ENCODE measurements at regions not wholly inside any gene's neighbourhood (a gene's known extent, or its start where the extent isn't known, plus 50 kb on each side); places are given as distances from the start of the nearest gene placed in this dataset.

DNA sequence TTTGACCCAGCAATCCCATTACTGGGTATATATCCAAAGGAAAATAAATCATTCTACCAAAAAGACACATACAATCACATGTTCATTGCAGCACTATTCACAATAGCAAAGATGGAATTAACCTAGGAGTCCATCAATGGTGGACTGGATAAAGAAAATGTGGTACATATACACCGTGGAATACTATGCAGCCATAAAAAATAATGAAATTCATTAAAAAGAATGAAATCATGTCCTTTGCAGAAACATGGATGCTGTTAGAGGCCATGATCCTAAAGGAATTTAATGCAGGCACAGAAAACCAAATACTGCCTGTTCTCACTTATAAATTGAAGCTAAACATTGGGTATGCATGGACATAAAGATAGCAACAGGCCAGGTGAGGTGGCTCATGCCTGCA lies 61.9 kb upstream of the BMP6 start:
- no peak for DNase-seq
- intact Hi-C loops (cut with DNase I), result no loop called here

DNA sequence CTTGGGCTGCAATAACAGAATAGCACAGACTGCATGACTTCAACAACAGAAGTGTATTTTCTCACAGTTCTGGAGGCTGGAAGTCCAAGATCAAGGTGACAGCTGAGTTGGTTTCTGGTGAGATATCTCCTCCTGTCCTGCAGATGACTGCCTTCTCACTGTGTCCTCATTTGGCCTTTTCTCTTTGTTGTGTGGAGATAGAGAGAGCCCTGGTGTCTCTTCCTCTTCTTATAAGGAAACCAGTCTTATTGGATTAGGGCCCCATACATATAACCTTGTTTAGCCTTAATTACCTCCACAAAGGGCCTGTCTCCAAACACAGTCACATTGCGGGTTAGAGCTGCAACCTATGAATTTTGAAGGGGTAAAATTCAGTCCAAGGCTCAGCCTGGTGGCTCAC lies 57.0 kb upstream of the BMP6 start:
- no peak for DNase-seq
- intact Hi-C loops (cut with DNase I), result no loop called here

DNA sequence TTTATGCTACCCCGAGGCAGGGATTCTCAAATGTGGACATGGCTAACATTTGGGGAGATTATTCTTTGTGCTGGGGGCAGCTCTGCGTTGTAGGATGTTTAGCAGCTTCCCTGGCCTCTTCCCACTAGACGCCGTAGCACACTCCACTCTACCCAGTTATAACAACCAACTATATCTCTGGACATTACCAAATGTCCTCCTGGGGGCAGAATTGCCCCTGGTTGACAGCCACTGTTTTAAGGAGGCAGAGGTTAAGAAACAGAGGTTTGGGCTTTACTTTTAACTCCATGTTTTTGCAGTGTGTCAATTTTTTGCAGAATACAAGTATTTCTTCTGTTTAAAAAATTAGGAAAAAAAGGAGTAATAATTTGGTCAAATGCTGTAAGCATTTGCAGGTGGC lies 56.2 kb upstream of the BMP6 start:
- intact Hi-C loops (cut with DNase I), result no loop called here
- no peak for DNase-seq

DNA sequence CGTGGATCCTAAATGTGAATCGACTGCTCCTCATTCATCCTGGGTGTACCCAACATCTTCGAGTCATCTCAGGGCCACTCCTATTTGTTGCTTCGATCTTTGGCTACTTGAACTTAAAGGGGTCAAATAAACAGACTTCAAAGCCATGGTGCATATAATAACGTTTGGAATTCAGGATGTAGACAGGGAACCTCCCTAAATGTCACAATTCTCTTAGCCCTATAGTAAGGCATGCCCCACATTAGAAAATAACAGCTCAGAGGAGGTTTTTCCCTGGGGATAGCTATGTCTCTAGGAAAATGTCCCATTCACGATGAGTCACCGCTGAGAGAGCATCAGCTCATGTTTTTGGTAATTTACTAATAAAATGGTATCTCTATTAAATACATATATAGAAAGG lies 54.8 kb upstream of the BMP6 start:
- no peak for DNase-seq
- intact Hi-C loops (cut with DNase I), result no loop called here

DNA sequence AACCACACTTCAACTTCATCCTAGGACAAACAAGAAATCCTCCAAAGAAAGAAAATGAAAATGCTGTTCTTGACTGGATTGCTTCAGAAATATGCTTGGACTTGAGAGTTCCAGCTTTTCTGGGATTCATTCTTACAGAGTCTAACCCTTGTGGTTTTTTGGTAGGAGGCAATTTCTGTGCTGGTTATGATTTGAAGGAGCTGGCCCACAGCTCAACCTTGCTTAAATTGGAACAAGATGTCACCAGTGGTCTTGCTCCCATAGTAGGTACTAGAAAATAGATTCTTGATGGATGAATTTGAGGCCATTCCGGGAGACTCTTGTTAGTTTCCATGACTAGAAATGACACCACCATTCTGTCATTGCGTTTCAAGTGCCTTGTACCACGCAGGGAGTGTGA lies 54.3 kb upstream of the BMP6 start:
- intact Hi-C loops (cut with DNase I), result no loop called here
- peak in 3 of 42 donors; percentile 28 to 43 (median 40) for DNase-seq

DNA sequence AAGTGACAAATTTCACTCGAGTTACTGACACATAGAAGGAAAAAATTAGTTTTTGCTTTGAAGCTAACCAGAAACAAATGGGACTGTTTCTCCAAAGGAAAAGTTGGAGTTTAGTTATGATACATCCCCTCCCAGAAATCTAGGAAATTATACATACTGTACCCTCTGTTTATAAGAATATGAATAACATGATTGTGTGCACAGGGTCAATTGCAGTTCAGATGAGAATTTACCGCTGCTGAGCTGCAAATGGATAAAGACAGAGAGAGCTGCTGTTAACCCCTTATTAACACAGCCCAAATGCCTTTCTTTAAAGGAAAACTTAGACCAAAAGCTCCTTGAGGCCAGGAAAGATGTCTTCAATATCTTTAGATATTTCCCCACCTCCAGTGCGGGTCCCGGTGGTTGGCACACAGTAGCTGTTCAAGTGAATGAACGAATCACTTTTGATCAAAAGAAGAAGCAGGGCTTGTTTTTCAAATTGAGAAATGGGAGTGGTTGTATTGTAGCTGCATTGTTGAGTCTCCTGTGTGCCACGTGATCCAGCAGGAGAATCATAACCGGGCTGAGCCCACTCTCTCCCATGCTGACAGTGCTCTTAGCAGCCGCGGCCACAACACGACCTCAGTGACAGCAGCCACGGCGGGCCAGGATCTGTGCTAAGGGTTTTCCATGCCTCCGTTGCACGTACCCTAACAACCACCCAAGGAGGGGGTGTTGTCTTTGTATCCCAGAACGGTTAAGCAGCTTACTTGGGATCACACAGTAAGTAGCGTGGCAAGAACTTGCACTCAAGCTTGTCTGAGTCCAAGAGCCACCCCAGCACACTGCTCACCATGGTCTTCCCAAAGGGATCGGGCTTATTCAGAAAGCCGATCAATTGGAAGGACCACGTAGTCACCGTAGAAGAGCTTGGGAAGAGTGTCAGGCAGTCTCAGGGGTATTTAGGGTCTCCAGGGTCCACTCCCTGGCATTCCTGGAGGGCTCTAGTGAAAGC lies 53.5 kb upstream of the BMP6 start:
- no peak for DNase-seq
- intact Hi-C loops (cut with DNase I), result no loop called here

DNA sequence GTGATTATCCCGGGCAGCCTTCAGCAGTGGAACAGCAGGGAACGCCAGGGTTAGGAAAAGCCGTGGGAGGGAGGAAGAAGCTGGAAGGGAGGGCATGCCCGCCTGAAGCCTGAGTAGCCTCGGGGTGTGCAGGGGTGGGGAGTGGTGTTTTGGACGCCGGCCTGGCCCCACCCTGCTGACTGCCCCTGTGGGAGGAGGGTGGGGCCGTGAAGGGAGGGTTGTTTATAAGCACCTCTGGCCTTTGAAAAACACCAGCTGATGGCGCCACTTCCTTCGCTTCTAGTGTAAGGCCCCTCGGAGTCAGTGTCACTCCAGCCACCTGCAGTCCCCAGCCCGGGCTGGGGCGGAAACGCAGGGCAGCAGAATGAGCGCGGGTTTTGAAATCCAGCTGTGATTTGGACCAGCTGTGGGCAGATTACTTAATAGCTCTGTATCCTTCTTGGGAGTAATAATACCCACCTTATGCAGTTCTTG lies 52.8 kb upstream of the BMP6 start:
- DNase-seq, result no peak
- intact Hi-C loops (cut with DNase I), result no loop called here

DNA sequence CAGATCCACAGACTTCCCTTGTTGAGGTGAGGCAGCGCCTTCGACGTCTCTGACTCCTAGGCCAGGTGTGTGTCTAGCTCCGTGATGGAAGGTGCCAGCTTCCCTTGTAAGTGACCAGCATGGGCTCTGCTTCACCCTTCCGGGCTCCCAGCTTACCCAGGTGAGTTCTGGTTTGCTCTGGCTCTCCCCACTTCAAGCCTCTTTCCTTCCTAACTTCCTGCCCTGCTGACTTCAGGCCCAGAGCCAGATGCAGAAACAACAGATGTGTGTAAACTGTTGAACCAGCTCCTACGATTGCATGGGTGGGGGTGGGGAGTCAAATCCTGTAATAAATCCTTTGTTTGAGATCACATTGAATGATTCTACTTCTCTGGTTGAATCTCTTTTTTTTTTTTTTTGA lies 51.6 kb upstream of the BMP6 start:
- intact Hi-C loops (cut with DNase I), result no loop called here
- no peak for DNase-seq

DNA sequence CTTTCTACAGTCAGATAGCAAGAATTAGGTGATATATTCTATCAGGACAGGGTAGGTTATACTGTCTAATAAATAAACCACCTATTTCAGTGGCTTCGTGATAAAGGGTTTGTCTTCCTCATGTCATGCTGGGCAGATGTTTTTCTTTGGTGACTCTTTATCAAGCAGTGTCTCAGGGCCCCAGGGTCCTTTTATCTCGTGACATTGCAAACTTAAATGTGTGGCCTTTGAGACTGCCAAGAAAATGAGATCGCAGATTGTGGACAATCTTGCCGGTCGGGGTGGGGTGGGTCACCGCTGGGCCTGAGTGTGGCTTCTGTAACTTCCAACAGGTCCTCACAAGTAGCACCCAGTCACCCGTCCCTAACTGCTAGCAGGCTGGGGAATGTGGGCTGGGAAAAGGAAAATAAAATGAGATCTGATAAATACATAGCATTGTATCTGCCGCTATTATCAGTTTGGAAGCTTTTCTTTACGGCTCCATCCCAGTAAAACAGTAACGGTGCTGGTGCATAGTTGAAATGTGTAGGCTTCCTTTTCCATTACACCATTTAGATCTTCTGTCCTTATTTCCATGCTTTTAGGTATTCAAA lies 50.5 kb upstream of the BMP6 start:
- intact Hi-C loops (cut with DNase I), result no loop called here
- no peak for DNase-seq

All from head of caudate nucleus (tissue), 42 donors.